ENCODE measurements at regions not wholly inside any gene's neighbourhood (a gene's known extent, or its start where the extent isn't known, plus 50 kb on each side); places are given as distances from the start of the nearest gene placed in this dataset.
"Not testable (repeated sequence)": the region's sequence is repeated elsewhere in the genome, so short reads cannot be mapped to it uniquely, and the experiment has no call there.

DNA sequence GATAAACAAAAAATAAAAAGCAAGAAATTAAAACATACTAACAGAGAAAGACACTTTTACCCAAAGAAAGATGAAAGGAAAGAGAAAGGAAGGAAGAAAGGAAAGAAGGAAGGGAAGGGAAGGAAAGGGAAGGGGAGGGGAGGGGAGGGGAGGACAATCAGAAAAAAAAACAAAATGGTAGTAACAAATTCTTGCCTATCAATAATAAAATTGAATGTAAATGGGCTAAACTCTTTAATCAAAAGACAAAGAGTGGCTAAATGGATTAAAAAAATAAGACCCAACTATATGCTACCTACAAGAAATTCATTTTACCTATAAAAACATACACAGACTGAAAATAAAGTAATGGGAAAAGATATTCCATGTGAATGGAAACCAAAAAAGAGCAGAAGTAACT lies 372.9 kb upstream of the NFIA start:
- no peak for DNase-seq

DNA sequence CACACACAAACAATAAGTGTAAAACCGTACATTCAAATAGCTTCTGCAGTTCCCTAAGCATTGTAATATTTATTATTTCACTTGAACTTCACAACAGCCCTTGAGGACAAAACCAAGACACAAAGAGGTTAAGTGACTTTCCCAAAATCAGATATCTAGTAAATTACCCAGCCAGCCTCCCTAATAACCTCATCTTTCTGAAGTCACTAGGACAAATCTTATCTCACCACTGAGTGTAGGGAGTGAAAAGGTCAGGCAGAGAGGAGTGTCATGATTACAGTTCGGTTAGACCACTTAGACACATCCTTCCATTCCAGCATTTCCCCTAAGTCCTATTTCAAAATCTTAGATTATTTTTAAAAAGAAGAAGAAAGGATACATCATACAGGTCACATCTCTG lies 377.3 kb upstream of the NFIA start:
- DNase-seq: no peak

DNA sequence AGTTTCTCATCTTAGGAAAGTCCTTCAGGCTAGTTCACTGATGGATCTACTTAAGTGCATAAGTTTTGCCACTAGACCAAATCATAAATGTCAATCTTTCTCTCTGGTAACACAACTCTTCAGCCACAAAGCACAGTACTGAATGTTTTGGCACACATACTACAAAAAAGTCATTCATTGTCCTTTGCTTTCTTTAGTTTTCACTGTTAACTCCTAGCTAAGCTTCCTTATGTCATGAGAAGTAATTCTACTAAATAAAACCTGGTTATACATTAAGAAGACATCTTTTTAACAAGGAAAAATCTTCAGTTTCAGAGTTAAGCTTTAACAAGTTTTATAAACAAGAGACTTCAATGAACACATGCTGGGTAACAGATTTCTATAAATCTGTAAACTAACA lies 379.2 kb upstream of the NFIA start:
- DNase-seq: no peak

DNA sequence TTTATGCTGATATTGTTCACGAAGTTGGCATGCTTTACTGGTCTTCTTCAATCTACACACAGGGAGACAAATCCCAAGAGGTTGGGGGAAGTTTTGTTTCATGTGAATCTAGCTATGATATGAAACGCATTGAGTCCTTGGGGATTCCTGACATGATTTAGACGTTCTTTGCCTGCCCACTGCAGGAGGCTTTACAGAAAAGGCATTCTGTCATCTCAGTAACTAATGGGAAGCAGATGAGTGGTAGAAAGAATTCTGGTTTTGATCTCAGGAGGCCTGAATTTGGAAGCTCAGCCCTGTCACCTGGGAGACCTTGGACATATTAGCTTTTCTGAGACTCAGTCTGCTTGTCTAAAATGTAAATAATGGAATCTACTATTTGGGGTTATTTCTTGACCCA lies 383.0 kb upstream of the NFIA start:
- DNase-seq: no peak

DNA sequence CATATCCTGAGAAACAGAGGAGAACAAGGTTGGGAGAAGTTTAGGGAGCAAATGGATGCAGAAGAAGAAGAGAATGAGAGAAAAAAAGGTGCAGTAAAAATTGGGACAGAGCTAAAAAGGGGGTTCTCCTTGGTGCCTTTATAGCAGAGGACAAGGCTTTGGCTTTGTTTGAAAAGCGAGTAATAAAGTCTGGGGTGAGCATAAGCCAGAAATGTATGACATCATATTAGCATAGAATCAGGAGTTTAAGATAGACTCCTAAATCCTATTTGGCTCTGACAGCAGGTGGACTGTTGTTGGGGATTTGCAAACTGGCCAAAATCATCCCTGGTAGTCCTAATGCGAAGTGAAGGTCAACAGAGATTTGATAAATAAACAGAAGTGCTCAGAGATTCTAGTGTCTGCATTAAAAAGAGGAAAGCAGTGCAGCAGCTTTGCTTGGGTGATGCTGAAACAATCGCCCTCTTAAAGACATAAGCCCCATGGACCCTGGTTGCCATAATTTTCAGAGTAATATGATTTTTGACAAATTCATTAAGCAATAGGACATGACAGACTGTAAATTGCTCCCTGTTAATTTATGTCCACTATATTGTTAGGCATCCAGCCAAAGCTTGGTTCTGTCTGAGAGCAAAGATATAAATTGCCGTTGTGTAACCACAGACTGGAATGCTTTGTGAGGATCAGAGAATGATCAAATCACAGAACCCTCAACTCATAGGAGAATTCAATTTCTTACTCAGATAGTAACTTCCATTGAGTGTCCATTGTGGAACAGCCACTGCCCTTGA lies 385.0 kb upstream of the NFIA start:
- DNase-seq: no peak

DNA sequence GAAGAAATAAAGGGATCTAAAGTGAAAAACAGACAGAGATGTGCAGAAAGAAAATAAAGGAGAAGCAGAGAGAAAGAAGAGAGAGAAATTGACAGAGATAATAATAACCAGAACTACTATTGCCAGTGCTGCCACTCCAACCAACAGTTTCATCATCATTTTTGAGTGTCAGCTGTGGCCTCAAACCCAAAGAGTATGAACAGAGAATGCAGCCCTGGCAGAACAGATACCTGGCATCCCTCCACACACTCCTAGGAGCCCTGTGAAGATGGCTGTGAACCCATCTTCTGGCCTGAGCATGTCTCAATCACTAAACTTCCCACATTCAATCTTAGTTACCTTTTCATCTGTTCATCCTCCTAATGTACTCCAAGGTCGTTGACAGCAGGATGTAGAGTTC lies 385.8 kb upstream of the NFIA start:
- no peak for DNase-seq

DNA sequence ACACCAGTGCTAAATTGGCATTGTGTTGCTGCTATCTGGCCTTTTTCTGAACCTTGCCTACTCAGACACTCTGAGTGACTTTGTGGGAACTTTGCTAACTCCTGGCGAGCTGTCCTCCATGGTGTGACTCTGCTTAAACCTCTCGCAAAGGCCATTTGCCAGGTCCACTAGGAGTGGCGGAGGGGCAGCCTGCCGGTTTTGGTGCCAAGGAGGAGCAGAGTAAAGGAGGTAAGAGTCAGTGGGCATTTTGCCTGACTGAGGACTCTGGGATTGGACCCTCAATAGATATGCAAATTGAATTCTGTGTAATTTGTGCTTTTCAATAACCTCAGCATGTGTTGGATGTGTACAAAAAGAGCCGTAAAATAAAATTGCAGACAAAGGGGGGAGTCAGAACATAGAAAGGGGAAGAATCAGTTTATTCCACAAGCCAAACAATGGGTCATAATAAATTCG lies 386.6 kb upstream of the NFIA start:
- no peak for DNase-seq

DNA sequence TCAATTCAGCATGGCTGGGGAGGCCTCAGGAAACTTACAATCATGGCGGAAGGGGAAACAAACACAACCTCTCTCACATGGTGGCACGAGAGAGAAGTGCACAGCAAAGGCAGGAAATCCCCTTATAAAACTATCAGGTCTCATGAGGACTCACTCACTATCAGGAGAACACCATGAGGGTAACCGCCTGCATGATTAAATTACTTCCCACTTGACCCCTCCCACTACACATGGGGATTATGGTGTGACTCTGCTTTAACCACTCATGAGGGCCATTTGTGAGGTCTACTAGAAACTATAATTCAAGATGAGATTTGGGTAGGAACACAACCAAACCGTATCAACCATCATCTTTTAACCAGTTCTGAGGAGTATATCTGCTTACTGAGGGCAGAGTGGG lies 387.4 kb upstream of the NFIA start:
- DNase-seq: no peak

DNA sequence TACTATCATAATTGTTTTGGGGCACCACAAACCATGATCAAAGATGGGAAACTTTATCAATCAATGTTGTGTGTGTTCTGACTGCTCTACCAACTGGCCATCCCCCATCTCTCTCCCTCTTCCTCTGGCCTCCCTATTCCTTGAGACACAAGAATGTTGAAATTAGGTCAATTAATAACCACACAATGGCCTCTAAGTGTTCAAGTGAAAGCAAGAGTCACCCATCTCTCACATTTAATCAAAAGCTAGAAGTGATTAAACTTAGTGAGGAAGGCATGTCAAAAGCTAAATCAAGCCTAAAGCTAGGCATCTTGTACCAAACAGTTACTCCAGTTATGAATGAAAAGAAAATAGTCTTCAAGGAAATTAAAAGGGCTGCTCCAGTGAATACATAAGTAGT lies 390.3 kb upstream of the NFIA start:
- DNase-seq: no peak

DNA sequence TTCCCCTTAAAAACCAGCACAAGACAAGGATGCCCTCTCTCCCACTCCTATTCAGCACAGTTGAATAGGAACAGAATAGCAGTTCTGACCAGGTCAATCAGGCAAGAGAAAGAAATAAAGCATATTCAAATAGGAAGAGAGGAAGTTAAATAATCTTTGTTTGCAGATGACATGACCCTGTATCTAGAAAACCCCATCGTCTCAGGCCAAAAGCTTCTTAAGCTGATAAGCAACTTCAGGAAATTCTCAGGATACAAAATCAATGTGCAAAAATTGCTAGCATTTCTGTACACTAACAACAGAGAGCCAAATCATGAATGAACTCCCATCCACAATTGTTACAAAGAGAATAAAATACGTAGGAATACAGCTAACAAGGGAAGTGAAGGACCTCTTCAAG lies 394.1 kb upstream of the NFIA start:
- DNase-seq: not testable (repeated sequence)

DNA sequence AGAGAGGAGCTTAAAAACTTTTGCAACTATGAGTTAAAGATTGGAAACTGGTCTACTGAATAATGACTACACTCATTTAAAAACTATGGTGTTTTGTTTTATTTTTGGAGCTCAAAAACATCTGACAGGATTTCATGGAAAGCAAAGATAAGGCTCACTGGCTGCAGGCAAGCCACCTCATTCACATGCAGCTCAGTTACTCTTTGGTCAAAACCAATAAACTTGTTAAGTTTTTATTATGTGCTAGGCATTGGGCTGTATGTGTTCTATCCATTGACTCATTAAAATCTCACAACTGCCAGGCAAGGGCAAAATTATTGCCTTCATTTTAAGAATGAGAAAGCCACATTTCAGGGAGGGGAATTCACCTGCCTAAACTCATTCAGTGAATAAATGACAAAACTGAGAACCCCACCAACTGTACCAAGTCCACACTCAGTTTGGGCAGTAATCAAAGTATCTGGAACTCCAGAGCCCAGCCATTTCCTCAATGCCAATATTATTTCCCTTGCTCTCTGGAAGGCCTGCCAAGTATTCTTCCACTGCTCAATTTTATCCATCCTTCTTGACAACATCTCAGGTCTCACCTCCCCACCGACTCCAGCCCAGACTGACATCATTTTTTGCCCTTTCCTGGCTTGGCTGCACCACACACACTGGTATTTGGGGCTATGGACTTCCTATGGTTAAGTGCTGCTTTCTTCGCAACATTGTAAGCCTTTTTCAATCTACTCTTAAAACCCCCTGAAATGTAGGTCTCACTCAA lies 401.1 kb upstream of the NFIA start:
- DNase-seq: no peak

DNA sequence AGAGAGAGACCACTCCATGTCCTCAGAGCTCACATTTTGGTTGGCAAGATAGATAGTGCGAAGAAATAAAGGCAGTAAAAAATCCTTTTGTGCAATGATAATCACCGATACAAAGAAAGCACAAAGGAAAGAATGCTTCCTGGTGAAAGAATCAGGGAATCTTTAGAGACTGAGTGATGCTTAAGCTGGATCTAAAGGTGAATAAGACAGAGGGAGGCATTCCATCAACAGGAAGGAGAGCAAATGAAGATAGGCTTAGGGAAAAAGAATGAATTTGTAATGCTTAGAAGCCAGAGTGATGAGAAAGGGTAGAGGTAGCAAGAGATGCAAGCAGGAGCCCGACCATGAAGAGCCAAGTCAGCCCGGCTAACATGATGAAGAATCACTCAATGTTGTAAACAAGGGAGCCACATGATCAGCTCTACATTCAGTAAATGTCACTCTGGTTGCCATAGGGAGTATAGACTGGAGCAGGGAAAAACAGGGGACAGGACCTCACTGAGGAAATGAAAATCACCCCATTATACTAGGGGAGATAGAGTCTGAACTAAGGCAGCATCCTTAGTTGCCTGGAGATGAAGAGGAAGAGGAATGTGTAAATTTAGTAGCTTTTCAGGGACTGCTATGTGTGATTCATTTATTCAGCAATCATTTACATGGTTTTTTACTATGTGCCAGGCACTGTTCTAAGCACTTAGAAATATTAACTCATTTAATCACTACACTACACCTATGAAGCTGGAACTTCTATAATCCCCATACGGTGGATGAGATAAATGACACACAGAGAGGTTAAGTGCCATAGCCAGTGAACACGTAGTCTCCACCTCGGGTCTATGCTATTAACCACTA lies 402.6 kb upstream of the NFIA start:
- DNase-seq: no peak

DNA sequence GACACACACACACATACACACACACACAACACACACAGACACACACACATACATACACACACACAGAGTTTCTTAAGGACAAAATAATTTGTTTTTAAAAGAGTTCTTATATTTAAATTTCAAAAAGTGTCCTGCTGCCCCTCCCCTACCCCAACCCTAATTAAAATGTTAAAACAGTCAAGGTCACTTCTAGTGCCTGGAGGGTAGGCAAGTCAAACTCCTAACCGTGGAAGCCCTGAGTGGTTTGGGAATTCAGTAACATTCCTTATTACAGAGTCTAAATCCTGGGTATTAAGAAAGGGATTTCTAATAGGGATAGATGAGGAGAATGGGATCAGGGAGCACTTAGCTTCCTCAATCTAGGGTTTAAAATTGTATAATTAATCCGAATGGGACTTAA lies 403.6 kb upstream of the NFIA start:
- DNase-seq: no peak

DNA sequence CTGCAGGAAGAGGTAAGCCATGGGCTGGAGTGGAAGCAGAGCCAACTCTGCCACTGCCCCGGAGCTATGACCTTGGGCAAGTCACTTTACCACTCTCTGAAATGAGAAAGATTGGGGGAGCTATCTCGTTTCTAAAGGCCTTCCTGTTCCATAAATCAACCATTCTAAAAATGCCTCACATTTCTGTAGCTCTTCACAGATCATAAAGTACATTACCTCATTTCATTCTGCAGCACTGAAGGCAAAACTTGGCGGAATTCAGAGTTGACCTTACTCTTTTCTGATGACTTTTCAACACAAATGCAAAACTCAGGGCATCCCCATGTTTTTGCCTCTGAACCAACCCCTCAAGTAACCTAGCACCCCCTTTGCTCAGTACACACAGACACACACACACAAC lies 404.0 kb upstream of the NFIA start:
- no peak for DNase-seq

DNA sequence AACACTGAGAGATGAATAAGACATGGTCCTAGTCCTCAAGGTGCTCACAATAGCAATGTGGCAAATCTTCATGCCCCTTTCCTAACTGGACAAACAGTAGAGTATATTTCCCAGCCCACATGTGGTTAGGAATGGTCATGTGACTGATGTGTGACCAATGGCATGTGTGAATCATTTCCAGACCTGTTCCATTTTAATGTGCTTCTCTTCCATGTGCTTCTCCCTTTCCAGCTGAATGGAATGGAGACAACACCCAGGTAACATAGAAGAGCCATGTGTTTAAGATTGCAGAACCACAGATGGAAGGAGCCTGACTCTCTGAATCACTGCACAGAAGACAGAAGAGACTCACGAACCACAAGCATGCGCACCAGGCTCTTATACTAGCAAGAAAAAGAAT lies 409.9 kb upstream of the NFIA start:
- DNase-seq: no peak

DNA sequence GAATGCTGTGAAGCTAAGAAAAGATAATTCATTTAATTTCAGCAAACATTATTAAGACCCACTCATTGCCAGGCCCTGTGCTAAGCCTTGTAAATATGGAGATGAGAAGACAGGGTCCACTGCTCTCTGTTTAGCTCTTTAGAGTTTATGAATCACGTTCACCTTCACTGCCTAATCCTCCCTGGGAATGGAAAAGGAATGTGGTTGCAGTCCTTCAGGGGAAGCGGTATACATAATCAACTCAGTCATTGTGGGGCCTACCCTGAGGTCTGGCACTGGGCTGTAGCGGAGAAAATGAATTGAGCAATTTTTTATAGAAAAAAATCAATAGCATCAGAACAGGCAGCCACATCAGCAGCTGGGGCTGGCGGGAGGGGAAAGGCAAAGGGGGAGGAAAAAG lies 412.1 kb upstream of the NFIA start:
- no peak for DNase-seq

DNA sequence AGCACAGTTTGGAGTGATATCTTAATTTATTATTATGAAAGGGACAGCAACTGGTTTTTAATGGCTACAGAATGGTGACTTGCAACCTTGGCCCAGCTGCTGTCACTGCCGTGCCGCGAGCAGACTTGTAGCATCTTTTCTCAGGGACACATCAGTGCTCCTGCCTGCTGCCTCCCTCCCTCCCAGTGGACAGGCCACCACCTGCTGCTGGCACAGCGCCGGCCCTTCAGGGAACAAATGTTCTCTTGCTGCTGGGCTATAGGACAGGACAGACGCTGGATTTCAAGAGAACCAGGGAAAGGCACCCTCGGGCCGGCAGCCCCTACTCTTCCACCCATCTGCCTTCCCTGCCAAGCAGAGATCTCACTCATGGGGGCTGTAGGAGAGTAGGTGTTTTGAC lies 413.8 kb upstream of the NFIA start:
- no peak for DNase-seq

DNA sequence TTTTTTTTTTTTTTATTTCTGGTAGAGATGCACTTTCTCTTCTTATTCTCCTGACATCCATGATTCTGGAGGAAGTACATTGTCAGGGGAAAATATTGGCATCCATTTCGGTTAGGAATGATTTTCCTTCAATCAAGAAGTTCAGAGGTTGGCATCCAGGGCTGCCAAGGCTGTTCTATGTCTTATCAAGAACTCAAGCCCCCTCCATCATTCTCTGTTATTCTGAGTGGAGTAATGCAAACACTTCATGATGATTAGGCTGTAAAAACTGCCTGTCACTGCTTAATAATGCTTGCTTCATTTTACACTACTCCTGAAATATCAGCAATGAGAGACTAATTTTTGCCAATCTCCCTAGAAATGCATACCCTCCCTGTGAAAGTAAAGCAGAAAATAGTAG lies 417.1 kb upstream of the NFIA start:
- no peak for DNase-seq

DNA sequence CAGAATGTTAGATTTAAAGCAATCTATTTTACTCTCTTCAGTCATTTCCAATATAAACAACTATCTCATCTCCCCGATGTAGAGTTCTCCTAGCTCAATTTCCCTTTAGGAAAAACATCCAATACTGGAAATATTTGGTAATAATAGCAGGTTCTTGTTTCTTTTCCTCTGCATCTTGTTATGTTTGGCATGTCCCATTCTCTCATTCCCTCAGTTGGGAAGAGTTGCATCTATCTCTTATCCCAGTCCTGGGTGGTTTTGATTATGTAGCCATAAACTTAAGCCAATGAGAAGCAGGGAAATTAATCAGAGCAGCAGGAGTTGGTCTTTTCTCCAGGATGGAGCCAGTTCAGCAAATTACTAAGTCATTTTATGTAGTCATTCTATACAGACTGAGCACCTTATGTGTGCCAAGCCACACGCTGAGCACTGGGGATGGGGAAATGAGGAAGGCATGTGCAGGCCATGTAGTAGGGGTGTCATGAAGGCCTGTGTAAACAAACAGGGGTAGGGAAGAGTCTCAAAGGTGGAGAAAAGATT lies 418.2 kb upstream of the NFIA start:
- DNase-seq: no peak

DNA sequence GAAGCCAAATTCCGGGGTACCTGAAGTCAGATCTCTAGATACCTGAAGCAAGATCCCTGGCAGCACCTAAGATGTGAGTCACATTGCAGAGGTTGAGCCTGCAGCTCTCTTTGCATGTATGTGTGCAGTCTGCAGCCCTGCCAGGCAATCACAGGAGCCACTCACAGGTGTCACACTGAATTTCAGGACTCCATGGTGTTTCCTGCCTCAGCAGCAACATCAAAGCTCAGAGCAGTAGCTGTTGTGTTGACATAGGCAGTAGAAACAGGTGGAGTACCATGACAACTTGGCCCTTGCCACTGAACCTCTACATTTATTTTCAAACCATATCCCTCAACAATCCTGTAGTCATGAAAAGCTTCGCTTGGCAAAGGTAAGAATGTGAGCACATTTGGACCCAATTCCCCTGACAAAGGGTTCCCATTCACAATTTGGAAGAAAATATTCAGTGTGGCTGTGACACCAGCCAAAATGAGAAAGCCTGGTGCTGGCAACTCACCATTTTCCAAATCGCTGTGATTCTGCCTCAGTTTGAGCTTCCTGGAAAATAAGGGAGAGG lies 419.8 kb upstream of the NFIA start:
- no peak for DNase-seq

DNA sequence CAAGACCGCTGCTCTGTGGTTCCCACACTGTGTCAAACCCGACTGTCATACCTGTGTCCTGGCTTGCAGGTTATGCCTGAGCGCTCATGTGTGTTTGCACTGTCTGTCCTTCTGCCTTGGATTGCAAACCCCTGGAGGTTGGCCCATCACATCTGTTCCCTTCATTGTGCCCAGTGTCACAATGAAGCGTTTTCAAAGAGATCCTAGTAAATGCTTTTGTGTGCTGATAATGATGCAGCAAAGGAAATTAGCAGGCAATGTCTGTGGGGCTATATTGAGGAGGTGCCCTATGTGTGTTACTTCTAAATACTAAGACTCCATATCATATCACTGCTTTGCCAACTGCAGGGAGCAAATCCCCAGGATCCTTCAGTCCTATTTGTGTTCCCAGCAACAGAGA lies 424.4 kb upstream of the NFIA start:
- no peak for DNase-seq

DNA sequence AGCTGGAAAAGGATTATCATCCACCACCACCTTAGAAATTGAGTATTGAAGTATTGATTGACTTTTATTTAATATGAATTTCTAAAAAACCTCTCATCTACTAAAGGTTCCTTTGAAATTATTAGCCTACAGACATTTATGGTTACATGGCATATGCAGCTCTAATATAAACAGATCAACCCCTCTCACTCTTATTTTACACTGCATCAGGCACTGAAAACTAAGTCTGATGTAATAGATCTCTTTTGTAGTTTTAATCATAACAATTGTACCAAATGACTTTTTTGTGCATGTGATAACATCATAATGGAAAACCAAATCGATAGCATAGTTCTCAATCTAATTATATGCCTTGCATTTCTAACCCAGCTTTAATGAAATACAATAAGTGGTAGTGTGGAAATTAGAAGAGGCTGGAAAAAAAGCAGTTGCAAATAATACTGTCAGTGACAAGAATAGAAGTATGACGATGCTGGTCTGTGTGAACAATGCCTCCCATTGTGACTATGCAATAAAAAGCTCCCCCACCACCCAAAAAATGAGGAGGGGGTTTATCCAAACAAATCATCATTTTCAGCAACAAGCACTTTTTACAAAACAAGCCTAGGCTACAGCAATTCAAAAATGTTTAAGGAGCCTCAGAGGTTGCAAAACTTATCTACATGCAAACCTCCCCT lies 426.5 kb upstream of the NFIA start:
- DNase-seq: no peak

Measured in activated CD4-positive, alpha-beta T cell treated with anti-CD3 and anti-CD28 coated beads, Interleukin-10, Interleukin-2, amounts not matched to agents 100 ng/mL and 50 ng/mL, durations not matched to agents 16 hours and 8 hours (primary cell).